ENCODE measurements at regions not wholly inside any gene's neighbourhood (a gene's known extent, or its start where the extent isn't known, plus 50 kb on each side); places are given as distances from the start of the nearest gene placed in this dataset.

DNA sequence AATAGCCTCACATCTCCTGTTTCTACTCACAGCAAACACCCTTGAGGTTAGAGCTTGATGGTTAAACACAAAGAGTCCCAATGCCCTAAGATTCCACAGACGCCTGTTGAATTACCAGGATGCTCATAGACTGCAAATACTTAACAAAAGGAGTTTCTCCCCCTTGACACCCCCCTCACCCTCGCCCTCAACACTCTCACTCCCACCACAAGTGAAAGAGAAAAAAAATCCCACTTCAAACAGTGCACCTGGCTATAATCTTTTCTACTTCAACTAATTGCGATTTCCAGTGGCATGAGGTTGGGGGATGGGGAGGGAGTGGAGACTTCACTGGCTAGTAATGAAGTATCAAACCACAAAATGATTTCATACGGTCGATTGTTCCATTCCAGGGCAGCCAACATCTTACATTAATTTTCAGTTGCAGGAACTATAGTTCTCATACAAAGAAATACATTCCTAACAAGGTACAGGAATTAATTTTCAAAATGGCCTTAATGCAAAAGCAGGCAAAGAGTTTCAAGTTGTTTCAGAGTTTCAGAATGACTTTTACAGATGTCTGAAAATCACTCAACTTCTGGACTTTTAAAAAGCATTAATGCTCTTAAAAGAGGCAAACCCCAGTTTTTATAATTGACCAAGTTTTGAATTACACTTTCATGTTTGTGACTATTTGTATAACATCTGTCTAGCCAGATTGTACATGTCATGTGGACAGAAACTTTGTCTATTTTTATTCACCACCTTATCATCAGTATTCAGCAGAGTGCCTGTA, 390.7 kb downstream of the C12orf75 start:
- peak; percentile 89 for DNase-seq

DNA sequence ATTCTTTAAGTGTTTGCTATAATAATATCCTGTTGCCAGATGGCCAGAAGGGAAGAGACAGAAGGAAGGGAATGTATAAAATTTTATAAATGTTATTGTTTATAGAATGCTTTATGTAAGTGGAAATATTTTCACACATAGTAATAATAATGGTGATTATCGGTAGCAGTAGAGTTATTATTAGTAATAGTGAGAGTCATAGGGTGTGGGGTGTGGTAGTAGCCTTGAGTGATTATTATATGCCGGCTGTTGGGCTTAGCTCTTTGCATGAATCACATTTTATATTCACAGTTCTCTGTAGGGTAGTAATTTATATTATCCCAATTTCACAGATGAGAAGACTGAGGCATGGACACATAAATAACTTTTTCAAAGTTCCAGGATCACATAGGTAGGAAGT, 391.4 kb downstream of the C12orf75 start:
- no peak for DNase-seq

GRCh38 chr12:105723066-105723465, 392.6 kb downstream of the C12orf75 start:
- DNase-seq, result no peak

DNA sequence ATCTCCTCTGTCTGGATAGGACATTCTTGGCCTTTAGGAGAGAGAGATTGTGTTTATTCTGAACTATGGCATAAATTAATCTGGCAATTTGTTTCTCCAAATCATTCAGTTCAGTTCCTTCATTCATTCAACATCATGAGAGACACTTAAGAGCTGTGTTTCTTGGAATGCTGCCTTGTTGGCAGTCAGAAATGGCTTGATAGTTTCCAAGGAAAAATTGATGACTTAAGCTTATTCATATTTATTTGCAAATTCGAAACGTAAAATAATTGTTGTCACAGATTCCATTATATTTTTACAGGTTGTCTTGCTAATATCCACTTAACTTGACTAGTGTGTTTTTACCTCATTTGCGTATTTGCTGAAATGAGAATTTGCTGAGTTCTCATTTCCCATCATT, 393.0 kb downstream of the C12orf75 start:
- DNase-seq, result no peak

DNA sequence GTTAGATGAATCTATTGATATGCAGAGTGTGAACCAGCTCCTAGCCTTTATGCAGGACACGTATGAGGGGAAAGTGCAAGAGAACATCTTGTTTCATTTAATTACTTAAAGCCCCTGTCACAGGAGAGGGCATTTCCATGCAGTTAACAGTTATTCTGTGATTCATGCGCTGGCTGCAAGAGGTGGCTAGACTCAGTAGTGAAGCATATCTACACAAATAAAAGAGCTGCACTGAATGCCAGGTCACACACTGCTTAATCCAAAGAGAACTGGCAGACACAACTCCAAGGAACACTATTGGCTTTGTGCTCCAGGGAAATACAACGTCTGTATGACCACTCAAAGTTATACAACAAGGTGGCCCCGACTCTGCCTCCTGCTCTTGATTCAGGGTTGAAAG, 394.1 kb downstream of the C12orf75 start:
- peak; percentile 57 for DNase-seq

GRCh38 chr12:105725054-105725453, 394.6 kb downstream of the C12orf75 start:
- DNase-seq, result peak; percentile 76

DNA sequence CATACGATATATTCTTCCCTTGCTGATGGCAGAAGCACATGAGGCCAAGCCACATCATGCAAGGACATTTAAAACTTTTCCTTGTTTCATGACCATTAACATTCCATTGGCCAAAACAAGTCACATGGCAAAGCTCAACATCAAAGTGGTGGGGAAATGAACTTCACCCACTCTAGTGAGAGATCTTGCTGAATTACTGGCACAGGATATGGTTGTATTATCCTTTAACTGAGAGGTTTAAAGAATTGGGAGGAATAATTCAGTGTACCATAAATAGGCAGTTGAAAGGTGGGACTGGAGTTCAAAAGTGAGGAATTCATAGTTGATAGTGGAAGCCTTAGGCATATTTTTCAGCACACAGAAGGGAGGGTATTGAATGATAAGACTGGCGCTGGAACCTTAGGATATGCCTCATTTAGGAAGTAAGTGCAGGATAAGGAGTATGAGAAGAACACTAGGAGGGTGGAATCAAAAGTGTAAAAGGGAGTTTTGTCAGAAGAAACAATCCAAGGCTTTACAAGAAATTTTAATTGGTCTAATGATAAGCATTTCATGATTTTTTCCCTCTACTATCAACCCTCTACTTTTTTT, 398.8 kb downstream of the C12orf75 start:
- DNase-seq, result no peak

DNA sequence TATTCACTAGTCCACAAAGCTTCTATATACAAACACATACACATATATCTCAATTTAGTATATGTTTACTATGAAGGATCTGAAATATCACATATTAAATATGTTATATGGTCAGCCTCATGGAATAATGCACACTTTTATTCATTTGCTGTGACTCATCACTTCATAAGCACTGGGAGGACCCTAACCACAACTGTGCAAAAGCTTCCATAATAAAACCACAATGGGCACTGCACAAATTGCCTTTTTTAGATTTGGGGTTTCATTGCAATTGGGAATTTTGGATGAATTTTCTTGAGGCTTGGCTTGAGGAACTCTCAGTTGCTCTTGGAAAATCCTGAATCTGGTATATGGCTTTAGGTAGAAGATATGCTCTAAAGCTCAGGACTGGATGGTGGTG, 399.4 kb downstream of the C12orf75 start:
- DNase-seq, result peak; percentile 72

GRCh38 chr12:105733579-105733978, 403.1 kb downstream of the C12orf75 start:
- no peak for DNase-seq

- peak; percentile 31 for DNase-seq
Observed at GRCh38 chr12:105736498-105736897, 402.3 kb downstream of the NUAK1 start.

DNA sequence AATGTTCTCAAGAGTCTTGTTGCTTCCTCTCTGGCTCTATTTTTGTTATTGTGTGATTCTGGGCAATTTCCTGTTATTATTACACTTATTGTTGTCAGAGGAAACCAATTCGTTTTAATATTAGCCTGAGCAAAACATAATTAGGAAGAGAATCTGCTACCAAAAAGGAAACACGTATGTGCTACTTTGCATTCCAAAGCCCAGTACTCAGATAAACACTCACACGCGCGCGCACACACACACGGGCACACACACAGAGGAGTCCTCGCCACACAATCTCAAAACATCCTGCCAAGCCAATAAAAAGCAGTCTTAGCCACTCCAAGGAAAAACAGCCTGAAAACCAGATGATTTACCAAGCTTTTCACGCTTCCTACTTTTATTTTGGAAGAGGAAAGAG, 400.7 kb downstream of the NUAK1 start:
- DNase-seq, result peak; percentile 76

DNA sequence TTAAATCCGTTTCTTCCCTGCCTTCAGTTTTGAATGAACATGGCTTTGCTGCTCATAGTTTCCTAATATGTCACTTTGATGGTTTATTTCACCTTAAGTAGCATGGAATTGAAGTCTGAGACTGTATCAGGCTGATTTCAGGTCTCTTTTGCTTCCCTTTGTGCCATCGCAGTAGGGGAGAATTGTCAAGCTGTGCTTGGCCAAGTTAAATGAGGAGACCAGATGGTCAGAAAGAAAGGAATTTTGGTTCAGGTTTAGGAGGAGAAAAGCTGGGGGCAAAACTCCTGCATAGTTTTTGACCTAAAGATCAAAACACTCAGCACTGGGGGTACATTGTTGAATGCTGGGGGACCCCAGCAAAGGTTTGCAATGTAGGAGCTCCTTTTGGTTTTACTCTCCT, 398.4 kb downstream of the NUAK1 start:
- peak; percentile 32 for DNase-seq

DNA sequence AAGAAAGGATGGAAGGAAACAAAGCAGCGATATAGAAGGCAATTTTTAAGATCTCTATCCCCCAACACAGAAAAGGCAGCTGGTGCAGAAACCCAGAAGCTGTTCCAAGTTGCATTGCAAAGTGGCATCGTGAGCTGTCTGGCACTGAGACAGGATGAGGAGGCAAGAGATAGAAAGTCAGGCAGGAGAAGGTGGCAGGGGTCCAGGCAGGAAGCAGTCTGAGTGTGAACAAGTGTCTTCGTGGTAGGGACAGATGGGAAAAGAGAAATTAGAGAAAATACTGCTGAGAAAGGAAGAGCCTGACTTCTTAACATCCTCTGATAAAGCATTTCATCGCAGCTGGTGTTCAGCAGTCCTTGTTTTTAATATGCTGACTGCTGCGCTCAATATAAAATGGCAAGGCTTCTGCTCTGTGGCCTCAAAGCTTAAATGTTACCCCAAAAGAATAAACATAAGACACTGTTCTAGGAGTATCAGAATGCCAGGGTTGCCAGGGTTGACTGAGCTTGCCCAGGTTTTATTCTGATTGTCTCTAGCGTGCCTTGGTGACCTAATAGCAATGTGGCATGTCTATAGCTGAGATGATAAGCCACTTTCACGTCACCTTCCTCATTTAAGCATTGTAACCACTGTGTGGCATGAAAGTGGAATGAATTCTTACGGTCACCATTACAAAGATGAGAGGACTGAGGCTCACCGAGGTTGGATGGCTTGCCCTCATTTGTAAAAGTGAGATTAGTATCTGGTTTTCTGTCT, 397.6 kb downstream of the NUAK1 start:
- DNase-seq, result peak; percentile 73

DNA sequence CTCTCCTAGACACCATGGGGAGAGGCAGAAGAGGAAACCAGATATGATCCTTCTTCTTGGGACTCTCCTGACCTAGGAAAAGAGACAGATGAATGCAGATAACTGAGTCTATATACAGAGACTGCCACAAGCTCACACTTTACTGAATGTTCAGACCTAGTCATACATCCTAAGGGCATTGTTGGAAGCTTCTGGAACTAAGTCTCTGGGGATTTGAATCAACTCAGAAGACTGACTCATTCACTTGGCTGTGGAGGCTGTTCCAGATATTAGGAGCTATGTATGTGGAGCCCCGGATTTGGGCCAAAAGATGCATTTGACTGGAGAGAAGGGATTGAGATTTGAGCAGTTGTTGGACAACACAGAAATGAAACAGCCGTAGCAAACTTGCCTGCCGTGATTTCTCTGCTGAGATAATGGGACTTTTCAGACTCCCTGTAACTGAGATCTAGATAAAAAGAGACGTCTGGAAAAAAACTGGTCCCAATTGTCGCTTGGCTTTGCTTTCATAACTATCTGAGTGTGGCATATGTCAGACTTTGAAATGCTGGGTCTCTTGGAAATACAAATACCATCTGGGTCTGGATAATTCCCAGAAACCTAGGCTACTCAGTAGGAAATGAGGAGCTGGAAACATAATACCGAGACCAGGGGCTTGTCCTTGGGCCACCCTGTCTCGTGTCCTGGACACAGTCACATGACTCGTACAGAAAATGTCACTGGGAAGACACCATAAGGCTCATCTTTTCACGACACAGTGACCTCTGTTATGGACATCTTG, 396.8 kb downstream of the NUAK1 start:
- DNase-seq, result peak; percentile 98

GRCh38 chr12:105742567-105742874, 396.2 kb downstream of the NUAK1 start:
- DNase-seq, result no peak

DNA sequence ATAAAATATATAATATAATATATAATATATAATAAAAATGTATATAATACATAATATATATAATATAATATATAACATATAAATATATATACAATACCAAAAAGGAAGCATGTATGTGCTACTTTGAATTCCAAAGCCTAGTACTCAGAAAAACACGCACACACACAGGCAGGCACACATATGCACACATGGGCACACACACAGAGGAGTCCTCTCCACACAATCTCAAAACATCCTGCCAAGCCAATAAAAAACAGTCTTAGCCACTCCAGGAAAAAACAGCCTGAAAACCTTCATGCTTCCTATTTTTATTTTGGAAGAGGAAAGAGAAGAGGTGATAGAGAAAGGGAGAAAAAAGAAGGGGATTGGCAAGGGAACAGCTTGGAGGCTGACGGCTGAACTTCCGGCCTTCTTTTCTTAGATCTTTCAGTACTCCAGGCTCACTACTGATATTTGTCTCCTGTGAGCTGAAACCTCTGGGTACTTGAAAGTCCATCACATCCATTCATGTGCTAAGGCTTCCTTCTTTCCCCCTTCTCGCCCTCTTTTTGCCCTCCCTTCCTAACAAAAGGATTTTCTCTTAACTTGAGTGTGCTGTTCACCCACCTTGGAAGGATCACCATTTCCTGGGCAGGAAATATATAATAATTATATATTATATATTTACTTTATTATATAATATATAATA, 394.2 kb downstream of the NUAK1 start:
- no peak for DNase-seq

DNA sequence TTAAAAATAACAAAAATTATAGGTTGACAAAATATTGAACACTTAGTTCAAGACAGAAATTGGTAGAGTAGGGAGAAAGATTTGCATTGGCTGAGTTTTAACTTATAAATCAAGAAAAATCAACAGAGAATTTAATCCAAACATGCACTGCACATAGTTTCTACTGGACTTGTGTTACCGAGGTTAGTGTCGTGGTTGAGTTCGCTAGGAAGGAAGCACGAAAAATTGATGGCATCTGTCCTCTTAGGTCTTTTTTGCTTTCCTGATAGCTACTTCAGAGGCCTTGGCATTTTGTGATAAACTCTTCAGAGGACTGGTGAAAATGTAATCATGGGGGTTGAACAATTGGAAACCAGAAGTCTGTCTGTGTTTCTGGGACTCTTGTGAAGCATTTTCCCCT, 392.9 kb downstream of the NUAK1 start:
- no peak for DNase-seq

DNA sequence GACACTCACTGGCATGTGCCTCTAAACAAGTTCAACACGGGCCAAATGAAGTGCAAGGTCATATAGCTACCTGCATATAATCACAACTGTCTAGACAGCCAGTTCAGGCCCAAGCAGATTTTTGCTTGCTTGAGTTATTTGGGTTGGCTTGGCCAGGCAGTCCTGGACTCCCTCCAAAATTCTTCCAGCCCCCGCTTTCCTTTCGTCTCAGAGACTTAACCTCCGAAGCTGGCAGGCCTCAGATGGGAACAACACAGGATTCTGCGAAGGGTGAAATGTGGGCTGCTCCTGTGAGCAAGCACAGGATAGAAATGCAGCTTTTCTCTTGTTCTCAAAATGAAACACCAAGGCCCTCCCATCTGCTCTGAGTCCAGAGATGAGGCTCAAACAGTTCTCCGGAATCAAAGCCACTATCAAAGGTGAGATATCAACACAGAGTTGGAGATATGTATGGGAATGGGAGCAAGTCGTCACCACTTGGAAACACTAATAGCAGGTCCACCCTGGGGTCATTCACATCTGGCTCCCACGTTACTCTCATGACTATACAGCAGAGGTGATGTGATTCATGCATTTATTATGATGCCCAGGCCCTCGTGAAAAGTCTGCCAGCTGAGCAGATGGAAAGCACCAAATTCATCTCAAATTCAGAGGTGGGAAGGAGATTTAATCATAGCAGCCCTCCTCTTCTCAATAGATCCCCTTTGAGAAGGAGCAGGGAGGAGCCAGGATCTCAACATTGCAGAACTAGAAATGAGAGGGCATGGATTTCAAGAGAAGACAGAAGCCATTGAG, 389.8 kb downstream of the NUAK1 start:
- DNase-seq, result peak; percentile 83

- no peak for DNase-seq
Observed at GRCh38 chr12:105750096-105750495, 388.7 kb downstream of the NUAK1 start.

- DNase-seq, result no peak
Observed at GRCh38 chr12:105754313-105754712, 384.4 kb downstream of the NUAK1 start.

- no peak for DNase-seq
Observed at GRCh38 chr12:105756961-105757360, 381.8 kb downstream of the NUAK1 start.

- no peak for DNase-seq
Observed at GRCh38 chr12:105759149-105759548, 379.6 kb downstream of the NUAK1 start.
